ENCODE measurements at regions not wholly inside any gene's neighbourhood (a gene's known extent, or its start where the extent isn't known, plus 50 kb on each side); places are given as distances from the start of the nearest gene placed in this dataset.
"Not testable (repeated sequence)": the region's sequence is repeated elsewhere in the genome, so short reads cannot be mapped to it uniquely, and the experiment has no call there.

GRCh38 chr20:23147964-23148730 lies 62.0 kb upstream of the CD93 start:
- DNase-seq, result no peak

- DNase-seq, result no peak
Observed at GRCh38 chr20:23147647-23147963, 61.5 kb upstream of the CD93 start.

GRCh38 chr20:23146857-23147637 lies 60.9 kb upstream of the CD93 start:
- no peak for DNase-seq

GRCh38 chr20:23146181-23146580 lies 60.1 kb upstream of the CD93 start:
- DNase-seq, result no peak

GRCh38 chr20:23145281-23145700 lies 59.2 kb upstream of the CD93 start:
- DNase-seq, result no peak

- no peak for DNase-seq
Observed at GRCh38 chr20:23144856-23145255, 58.7 kb upstream of the CD93 start.

- no peak for DNase-seq
Observed at GRCh38 chr20:23143986-23144690, 58.0 kb upstream of the CD93 start.

- DNase-seq, result no peak
Observed at GRCh38 chr20:23143098-23143497, 57.0 kb upstream of the CD93 start.

GRCh38 chr20:23142162-23143050 lies 56.3 kb upstream of the CD93 start:
- DNase-seq, result no peak

GRCh38 chr20:23141450-23142161 lies 55.5 kb upstream of the CD93 start:
- DNase-seq, result no peak

GRCh38 chr20:23140991-23141390 lies 54.9 kb upstream of the CD93 start:
- DNase-seq, result no peak

- not testable (repeated sequence) for DNase-seq
Observed at GRCh38 chr20:23139984-23140383, 53.9 kb upstream of the CD93 start.

- DNase-seq, result no peak
Observed at GRCh38 chr20:23139524-23139923, 53.4 kb upstream of the CD93 start.

- DNase-seq, result no peak
Observed at GRCh38 chr20:23138682-23139081, 52.6 kb upstream of the CD93 start.

- DNase-seq, result no peak
Observed at GRCh38 chr20:23138226-23138625, 52.1 kb upstream of the CD93 start.

GRCh38 chr20:23136893-23137745 lies 51.0 kb upstream of the CD93 start:
- DNase-seq, result no peak

GRCh38 chr20:23135449-23136420 lies 49.6 kb upstream of the CD93 start:
- no peak for DNase-seq
